ENCODE measurements at regions not wholly inside any gene's neighbourhood (a gene's known extent, or its start where the extent isn't known, plus 50 kb on each side); places are given as distances from the start of the nearest gene placed in this dataset.

GRCh38 chr9:134988706-134989105 is 71.0 kb upstream of the FCN1 start (continued):
- TF ChIP-seq NKRF (conservative IDR thresholded peaks at IDR 0.05) (no peak), ZSCAN29 (IDR thresholded peaks at IDR 0.05) (no peak), SPI1 (IDR thresholded peaks at IDR 0.05; ENCODE audit: borderline replicate concordance, insufficient read depth, low read depth, low read length) (no peak), MAX (IDR thresholded peaks at IDR 0.05; ENCODE audit: low read depth, low read length) (no peak), NR2F1 (conservative IDR thresholded peaks at IDR 0.05) (no peak)

GRCh38 chr9:134989206-134990065 is 71.7 kb upstream of the FCN1 start:
- H3K27ac ChIP-seq (ENCODE audit: control insufficient read depth, insufficient read depth): no peak overlapping the region
- DNase-seq (ENCODE audit: low read depth, low spot score) (no peak), FAIRE-seq (no peak), ATAC-seq (no peak)
- no TSS peak for BruUV-seq (replicated peaks)
- H3K27me3 ChIP-seq (replicated peaks in 1 of 2; ENCODE audit: control insufficient read depth in 2 of 2, insufficient read depth in 2 of 2, low read length in 1 of 2): no peaks in the 10 kb centered on the region
- ChIA-PET POLR2A (no interaction called here), RAD21 (ENCODE audit: unreplicated experiment) (interaction anchor here (0.9 kb wide), 1 partner anchor 291 kb away, joined by 3 read pairs; no protein-coding TSS in a partner anchor), SMC1A (ENCODE audit: uncharacterized antibody, unreplicated experiment) (no interaction called here), CTCF (interaction anchor here (1.2 kb wide), 1 partner anchor 39 kb away, joined by 3 read pairs; no protein-coding TSS in a partner anchor)
- H3K9me3 ChIP-seq (replicated peaks; ENCODE audit: control insufficient read depth, insufficient read depth, low read length): peaks cover 5% of the 10 kb centered on the region; the same call in 2 of the 3 replicates
- H3K4me3 ChIP-seq: no peak overlapping the region
- H3K79me2 ChIP-seq (ENCODE audit: control insufficient read depth, insufficient read depth, low read length): no peaks in the 10 kb centered on the region
- H3K9ac ChIP-seq (ENCODE audit: control insufficient read depth, insufficient read depth, low read length): no peak overlapping the region
- no peaks in the 10 kb centered on the region for H3K36me3 ChIP-seq (ENCODE audit: control insufficient read depth in 2 of 2, insufficient read depth in 2 of 2, low read length in 1 of 2)
- no peaks in the 10 kb centered on the region for H4K20me1 ChIP-seq (ENCODE audit: control insufficient read depth, insufficient read depth)
- H3K4me1 ChIP-seq (ENCODE audit: control insufficient read depth, insufficient read depth, low read length): no peaks in the 10 kb centered on the region
- intact Hi-C loops (cut with micrococcal nuclease; ENCODE audit: unreplicated experiment) (loop anchor here (5.0 kb wide), 1 partner anchor 132 kb away; no protein-coding TSS in a partner anchor), in situ Hi-C loops (cut with MboI) (no loop called here)
- H2AFZ ChIP-seq (ENCODE audit: control insufficient read depth, low read depth, low read length): no peak overlapping the region
- no peak overlapping the region for H3K4me2 ChIP-seq (ENCODE audit: control insufficient read depth, insufficient read depth)
- 28% methylated on average over 21 of the region's 23 CpGs for WGBS (ENCODE audit: insufficient coverage, insufficient replicate concordance, low lambda C conversion rate, missing lambda C conversion rate)
- no peak for TF ChIP-seq STAT1 (conservative IDR thresholded peaks at IDR 0.05)
- TF ChIP-seq TCF7 (IDR thresholded peaks at IDR 0.05; ENCODE audit: borderline replicate concordance): no peak
- no peak for TF ChIP-seq RFX5 (IDR thresholded peaks at IDR 0.05; ENCODE audit: low read depth, low read length)
- no peak for TF ChIP-seq MEF2A (IDR thresholded peaks at IDR 0.05; ENCODE audit: insufficient read depth, low read depth, low read length)
- TF ChIP-seq CTCF (IDR thresholded peaks at IDR 0.05 in 2 of 3, conservative IDR thresholded peaks at IDR 0.05 in 1 of 3; ENCODE audit: control insufficient read depth in 2 of 3, extremely low read depth in 1 of 3, insufficient read depth in 1 of 3, low read depth in 3 of 3, low read length in 3 of 3): no peak
- no peak for TF ChIP-seq SMAD5 (IDR thresholded peaks at IDR 0.05; ENCODE audit: low read depth)
- no peak for TF ChIP-seq ZBED1 (IDR thresholded peaks at IDR 0.05; ENCODE audit: borderline replicate concordance)
- TF ChIP-seq BRCA1 (IDR thresholded peaks at IDR 0.05; ENCODE audit: low read depth, low read length): no peak
- no peak for TF ChIP-seq NR2F1 (conservative IDR thresholded peaks at IDR 0.05)
- no peak for TF ChIP-seq IRF3 (IDR thresholded peaks at IDR 0.05)
- no peak for TF ChIP-seq SIN3A (IDR thresholded peaks at IDR 0.05; ENCODE audit: low read depth, low read length)
- no peak for TF ChIP-seq BHLHE40 (IDR thresholded peaks at IDR 0.05; ENCODE audit: borderline replicate concordance in 1 of 2, low read depth in 2 of 2, low read length in 1 of 2)
